ENCODE measurements at regions not wholly inside any gene's neighbourhood (a gene's known extent, or its start where the extent isn't known, plus 50 kb on each side); places are given as distances from the start of the nearest gene placed in this dataset.

DNA sequence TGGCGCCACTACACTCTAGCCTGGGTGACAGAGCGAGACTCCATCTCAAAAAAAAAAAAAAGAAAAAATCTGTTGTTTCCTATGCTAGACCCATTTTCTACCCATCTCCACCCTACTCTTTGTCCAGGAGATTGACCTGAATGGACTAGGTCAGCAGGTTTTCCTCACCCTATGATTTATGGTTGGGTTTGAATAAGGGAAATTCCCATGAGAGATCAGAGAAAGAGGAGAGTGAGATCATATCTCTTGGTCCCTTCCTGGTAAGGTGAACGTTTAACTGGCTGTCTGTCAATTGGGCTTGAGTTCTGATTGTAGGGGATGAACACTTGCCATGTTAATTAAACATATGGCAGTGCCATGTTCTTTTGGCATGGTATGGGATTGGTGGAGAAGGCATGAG is 387.4 kb downstream of the MAN2A1 start:
- TF ChIP-seq CTCF (IDR thresholded peaks at IDR 0.05): no peak
- no peak for TF ChIP-seq POLR2A (IDR thresholded peaks at IDR 0.05)

Measured in uterus (tissue), 2 donors.